Urothelium cell line (cell line): ENCODE measurements at regions not wholly inside any gene's neighbourhood (a gene's known extent, or its start where the extent isn't known, plus 50 kb on each side); places are given as distances from the start of the nearest gene placed in this dataset.

Experiments
- DNase-seq: peaks from one replicate; pipeline ENCODE4 v3.0.0; 2011; ENCODE audit warnings: low spot score, mixed read lengths
- FAIRE-seq: peaks from 2 replicates; lab custom pipeline; 2011; peaks lifted over from hg19 to GRCh38; lab: Jason Lieb, UNC

DNA sequence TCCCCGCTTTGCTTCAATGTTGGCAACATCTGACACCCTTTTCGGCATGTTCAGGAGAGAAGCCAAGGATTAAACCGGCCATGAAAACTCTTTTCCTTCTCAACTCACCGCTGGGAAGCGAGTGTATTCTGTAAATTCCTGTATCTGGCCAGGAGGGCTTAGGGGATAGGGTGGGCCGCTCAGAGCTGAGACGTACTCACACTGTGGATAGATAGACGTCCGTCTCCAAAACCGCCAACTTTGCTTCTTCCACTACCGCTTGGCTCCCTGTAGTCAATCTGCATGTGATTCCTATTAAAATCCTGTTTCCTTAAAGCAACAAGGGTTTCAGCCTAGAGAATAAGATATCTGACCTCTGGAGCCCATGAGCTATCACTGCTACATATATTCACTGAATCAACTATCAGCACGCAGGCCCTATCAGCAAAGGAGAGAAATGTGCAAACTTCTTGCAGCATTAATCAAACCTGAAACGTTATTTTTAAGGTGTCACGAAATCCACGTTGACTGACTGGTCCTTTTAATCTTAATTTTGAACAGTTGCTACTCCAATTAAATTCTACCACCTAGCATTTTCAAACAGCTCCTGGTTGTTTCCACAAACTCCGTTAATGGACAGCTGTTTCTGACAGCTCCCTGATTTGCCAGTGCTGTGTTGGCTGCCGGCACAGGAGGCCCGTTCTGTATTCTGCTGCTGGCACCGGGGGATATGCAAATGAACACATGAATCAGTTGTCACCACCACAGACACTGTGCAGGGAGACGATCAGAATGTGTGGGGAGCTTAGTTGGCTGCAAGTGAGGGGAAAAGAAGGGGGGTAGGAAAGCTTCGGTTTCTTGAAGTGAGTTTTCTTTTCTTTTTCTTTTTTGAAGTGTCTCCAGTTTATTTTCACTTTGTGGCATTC is 438.9 kb upstream of the ARRDC4 start:
- FAIRE-seq = no peak
- DNase-seq = peak; percentile 15

DNA sequence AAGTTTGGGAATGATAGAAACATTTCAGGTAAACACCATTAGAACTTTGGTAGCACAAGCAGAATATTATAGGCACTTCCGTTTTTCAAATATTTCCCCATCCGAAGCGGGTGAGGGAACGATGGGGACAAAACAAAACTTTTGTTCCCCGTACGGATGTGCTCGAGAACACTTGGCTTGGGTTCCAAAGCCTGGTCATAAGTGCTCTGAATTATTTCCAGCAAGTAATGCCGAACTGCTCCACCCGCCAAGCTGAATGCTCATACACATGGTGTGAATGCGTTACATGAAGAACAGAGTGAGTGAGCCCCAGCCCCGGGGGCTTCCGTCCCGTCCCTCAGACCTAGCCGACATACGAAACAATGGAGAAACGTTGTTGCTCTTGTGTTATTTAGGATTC is 438.2 kb upstream of the ARRDC4 start:
- DNase-seq (no peak), FAIRE-seq (no peak)

DNA sequence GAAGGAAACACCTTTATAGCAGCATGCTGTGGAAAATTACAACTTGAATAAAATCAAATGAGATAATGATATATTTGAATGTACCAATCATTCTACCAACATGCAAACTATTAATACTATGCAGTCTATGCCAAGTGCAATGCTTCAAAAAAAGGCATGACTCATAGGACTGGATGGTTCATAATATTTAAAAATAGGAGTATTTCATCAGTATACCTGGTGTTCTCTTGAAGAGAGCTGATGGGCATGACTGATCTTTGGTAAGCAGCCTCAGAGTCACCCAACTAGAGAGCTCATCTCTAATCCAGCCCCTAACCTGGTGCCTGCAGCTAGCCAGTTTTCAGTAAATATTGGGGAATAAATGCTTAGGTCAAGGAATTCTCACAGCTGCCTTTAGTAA is 434.7 kb upstream of the ARRDC4 start:
- no peak for FAIRE-seq
- no peak for DNase-seq

- FAIRE-seq = no peak
- DNase-seq = no peak
Observed at GRCh38 chr15:97528238-97528637, 432.3 kb upstream of the ARRDC4 start.

DNA sequence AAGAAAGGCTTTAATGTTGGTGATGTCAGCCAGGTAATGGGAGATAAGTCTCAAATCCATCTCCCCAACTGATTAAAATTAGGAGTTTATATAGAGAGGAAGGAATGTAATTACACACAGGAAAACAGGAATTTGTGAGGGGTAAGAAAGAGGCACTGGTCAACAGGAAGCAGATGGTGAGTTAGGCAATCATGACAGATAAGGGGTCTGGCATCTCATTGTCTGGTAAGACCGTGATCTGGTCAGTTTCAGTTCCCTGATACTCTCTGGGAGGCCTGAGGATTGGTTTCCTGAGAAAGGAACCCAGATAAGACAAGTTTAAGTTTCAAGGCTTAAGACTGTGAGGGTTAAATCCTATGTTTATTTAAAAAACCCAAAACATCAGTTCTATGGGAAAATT is 414.7 kb upstream of the ARRDC4 start:
- FAIRE-seq (no peak), DNase-seq (no peak)

DNA sequence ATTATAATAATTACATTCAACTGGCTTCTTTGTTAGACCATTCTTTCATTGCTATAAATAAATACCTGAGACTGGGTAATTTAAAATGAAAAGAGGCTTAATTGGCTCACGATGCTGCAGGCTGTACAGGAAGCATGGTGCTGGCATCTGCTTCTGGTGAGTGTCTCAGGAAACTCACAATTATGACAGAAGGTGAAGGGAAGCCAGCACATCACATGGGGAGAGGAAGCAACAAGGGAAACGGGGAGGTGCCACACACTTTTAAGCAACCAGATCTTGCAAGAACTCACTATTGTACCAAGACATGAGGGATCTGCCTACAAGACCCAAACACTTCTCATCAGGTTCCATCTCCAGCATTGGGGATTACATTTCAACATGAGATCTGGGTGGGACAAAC is 413.1 kb upstream of the ARRDC4 start:
- DNase-seq = no peak
- no peak for FAIRE-seq

GRCh38 chr15:97561529-97561928 is 399.0 kb upstream of the ARRDC4 start:
- FAIRE-seq = no peak
- no peak for DNase-seq

GRCh38 chr15:97563516-97563915 is 397.0 kb upstream of the ARRDC4 start:
- no peak for FAIRE-seq
- DNase-seq = no peak

DNA sequence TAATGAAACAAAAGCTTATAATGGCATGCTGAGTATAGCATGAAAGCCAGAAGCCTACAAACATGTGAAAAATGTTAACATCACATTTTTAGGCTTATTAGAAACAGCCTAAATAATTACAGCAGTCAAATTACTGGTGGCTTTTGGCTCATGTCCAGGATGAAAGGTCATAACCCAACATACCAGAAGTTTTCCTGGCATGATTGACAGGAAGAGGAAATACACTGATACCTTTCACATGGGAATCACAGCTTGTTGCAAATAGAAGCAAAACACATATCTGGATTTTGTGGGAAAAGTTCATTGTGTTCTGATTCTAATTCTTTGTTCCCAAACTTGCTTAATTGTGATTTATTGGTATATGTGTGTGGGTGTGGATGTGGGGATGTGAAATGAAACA is 393.5 kb upstream of the ARRDC4 start:
- no peak for FAIRE-seq
- no peak for DNase-seq

DNA sequence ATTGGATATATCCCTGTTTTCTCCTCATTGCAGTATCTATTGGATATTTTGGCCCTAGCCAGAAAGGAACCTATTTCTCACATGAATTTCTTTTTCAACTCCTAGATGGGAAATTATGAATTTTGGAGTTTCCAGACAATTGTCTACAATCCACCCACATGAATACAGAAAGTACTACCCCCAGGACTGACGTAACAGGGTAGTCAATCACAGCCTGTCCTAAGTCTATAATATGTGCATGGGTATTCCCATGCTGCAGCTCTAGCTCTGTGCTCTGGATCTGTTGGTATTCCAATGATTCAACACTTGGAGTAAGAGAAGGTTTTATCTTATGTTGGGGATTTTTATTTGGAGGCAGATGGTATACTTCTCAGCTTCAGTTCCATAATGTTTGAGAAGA is 393.1 kb upstream of the ARRDC4 start:
- DNase-seq (no peak), FAIRE-seq (no peak)

- DNase-seq = no peak
- no peak for FAIRE-seq
Observed at GRCh38 chr15:97576929-97577645, 383.4 kb upstream of the ARRDC4 start.

- no peak for FAIRE-seq
- DNase-seq = no peak
Observed at GRCh38 chr15:97585408-97585807, 375.1 kb upstream of the ARRDC4 start.

GRCh38 chr15:97592778-97593177 is 367.7 kb upstream of the ARRDC4 start:
- DNase-seq (no peak), FAIRE-seq (no peak)

- FAIRE-seq = no peak
Observed at GRCh38 chr15:97597801-97598200, 362.7 kb upstream of the ARRDC4 start.

GRCh38 chr15:97598353-97598798 is 362.1 kb upstream of the ARRDC4 start:
- no peak for DNase-seq
- no peak for FAIRE-seq

More at GRCh38 chr15:97597801-97598200, 362.7 kb upstream of the ARRDC4 start:
- DNase-seq = no peak

- DNase-seq (no peak), FAIRE-seq (no peak)
Observed at GRCh38 chr15:97600190-97600589, 360.3 kb upstream of the ARRDC4 start.

DNA sequence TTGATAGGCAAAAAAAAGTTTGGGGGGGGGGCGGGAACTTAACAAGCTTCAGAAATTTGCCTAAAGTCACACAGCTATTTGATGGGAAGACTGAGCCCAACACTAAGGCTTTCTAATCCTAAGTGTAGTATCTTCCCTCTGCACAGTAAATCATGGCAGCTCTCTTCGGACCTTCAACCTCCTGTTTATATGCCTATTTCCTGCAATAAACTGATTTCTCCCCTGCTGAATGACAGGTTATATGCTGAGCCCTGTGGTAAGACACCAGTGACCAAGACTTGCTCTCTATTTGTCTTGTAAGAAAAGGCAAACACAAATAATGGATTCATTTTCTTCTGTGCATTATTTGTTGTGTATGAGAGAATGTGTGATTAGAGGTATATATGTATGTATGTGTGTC is 355.8 kb upstream of the ARRDC4 start:
- DNase-seq (no peak), FAIRE-seq (no peak)

- FAIRE-seq = no peak
Observed at GRCh38 chr15:97615114-97615513, 345.4 kb upstream of the ARRDC4 start.

GRCh38 chr15:97623091-97623661 is 337.3 kb upstream of the ARRDC4 start:
- no peak for DNase-seq
- no peak for FAIRE-seq

More at GRCh38 chr15:97615114-97615513, 345.4 kb upstream of the ARRDC4 start:
- no peak for DNase-seq

GRCh38 chr15:97627634-97628033 is 332.9 kb upstream of the ARRDC4 start:
- FAIRE-seq = no peak
- DNase-seq = no peak

DNA sequence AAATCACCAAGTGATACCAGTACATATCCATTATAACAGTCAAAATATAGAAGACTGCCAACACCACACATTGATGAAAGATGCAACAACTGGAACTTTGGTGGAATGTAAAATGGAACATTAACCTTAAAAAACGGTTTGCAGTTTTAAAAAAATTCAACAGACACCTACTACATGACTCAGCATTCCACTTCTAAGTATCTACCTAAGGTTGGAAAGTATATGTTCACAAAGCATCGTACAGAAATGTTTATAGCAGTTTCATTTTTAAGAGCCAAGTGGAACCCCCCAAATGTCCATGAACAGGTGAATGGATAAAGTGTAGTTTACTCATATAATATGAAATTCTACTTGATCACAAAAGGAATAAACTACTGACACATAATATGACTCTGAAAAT is 314.7 kb upstream of the ARRDC4 start:
- DNase-seq (no peak), FAIRE-seq (no peak)

DNA sequence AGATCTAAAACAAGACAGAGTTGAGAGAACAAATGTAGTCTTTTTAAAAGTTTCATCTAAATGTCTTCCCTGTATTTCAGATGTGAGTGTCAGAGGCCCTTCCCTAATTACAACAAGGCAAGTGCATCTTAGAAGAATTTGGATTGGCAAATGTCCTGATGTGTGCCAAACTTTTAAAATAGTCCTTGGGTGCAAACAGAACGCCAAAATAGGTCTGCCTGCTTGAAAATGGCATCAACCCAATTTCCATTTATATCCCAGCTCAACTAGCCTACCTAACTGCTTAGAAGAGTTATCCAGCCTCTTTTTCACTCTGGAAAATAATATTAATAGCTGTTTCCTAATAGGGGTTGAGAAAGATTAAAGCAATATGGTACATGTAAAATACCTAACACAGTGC is 311.8 kb upstream of the ARRDC4 start:
- DNase-seq (no peak), FAIRE-seq (no peak)
